ENCODE measurements at regions not wholly inside any gene's neighbourhood (a gene's known extent, or its start where the extent isn't known, plus 50 kb on each side); places are given as distances from the start of the nearest gene placed in this dataset.

DNA sequence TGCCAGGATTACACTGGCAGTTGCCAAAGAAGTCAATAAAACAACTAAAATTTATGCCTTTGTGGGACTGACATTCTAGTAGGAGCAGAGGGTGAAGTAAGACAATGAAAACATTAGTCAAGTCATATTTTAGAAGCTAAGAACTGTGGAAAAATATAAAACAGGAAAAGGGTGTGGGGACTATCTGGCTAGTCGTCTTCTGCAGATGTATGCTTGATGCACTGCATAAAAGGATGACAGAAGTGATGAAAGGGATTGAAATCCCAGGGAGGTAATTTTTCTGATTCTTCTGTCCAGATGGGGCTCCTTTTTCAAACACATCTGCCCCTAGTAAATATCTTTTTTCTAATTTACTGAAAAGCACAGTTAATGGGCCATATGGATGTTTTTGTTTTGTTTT is 706.3 kb downstream of the ADGRL2 start:
- no peaks in the 10 kb centered on the region for H3F3A ChIP-seq (ENCODE audit: low read depth)
- no peaks in the 10 kb centered on the region for H3K27me3 Mint-ChIP-seq (ENCODE audit: insufficient read depth, low read depth)
- no peaks in the 10 kb centered on the region for H3K27me3 ChIP-seq
- H3K4me3 ChIP-seq: no peak overlapping the region
- H3K9me3 ChIP-seq (ENCODE audit: low read depth): no peaks in the 10 kb centered on the region
- H3K79me2 ChIP-seq (ENCODE audit: low read depth): no peaks in the 10 kb centered on the region
- H3K36me3 ChIP-seq: no peaks in the 10 kb centered on the region
- H3K36me3 Mint-ChIP-seq: no peaks in the 10 kb centered on the region
- peaks cover 11% of the 10 kb centered on the region for H3K4me1 ChIP-seq
- no peak for TF ChIP-seq EZH2phosphoT487 (IDR thresholded peaks at IDR 0.05)
- TF ChIP-seq EZH2 (IDR thresholded peaks at IDR 0.05): no peak
- no peak overlapping the region for H3K27ac Mint-ChIP-seq
- no peaks in the 10 kb centered on the region for H3K9me3 Mint-ChIP-seq
- no peaks in the 10 kb centered on the region for H4K20me1 ChIP-seq (ENCODE audit: low read depth)
- no peak overlapping the region for H3K27ac ChIP-seq
- H2AFZ ChIP-seq (replicated peaks): no peak overlapping the region
- H3K4me1 Mint-ChIP-seq: peaks cover 3% of the 10 kb centered on the region
- H3K4me2 ChIP-seq: no peak overlapping the region
- H3K9ac ChIP-seq: no peak overlapping the region
- no peak overlapping the region for H3K4me3 Mint-ChIP-seq
- DNase-seq (ENCODE audit: low spot score): no peak

DNA sequence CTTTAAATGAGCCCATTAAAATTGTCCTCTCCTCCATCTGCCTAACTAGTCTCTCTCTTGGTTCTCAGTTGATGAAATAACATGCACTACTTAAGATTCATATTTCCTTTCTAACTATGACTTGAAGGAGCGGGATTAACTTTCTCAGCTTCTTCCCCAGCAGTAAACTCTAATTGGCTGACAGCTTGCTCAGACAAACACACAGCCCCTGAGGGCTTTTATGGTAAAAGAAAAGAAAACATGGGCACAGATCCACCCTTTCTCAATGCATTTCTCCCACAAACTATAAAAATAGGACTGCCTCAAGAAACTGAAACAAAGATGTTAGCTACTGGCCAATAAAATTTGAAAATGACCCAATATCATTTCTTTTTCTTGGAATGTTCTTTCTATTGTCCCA is 703.1 kb downstream of the ADGRL2 start:
- no peak overlapping the region for H3K27ac Mint-ChIP-seq
- H3K9me3 Mint-ChIP-seq: no peaks in the 10 kb centered on the region
- Histone ChIP-seq H3K4me3 (no peak overlapping the region), H3K27me3 (no peaks in the 10 kb centered on the region), H3K27ac (no peak overlapping the region), H3K9me3 (ENCODE audit: low read depth) (no peaks in the 10 kb centered on the region), H3K36me3 (no peaks in the 10 kb centered on the region), H3F3A (ENCODE audit: low read depth) (no peaks in the 10 kb centered on the region), H3K79me2 (ENCODE audit: low read depth) (no peaks in the 10 kb centered on the region), H3K9ac (no peak overlapping the region), H3K4me1 (peaks cover 4% of the 10 kb centered on the region), H2AFZ (replicated peaks) (no peak overlapping the region), H4K20me1 (ENCODE audit: low read depth) (no peaks in the 10 kb centered on the region), H3K4me2 (no peak overlapping the region)
- no peaks in the 10 kb centered on the region for H3K27me3 Mint-ChIP-seq (ENCODE audit: insufficient read depth, low read depth)
- H3K4me1 Mint-ChIP-seq: peaks cover 3% of the 10 kb centered on the region
- H3K36me3 Mint-ChIP-seq: no peaks in the 10 kb centered on the region
- TF ChIP-seq EZH2phosphoT487 (IDR thresholded peaks at IDR 0.05): no peak
- no peak for TF ChIP-seq EZH2 (IDR thresholded peaks at IDR 0.05)
- TF ChIP-seq, protein P1, sequence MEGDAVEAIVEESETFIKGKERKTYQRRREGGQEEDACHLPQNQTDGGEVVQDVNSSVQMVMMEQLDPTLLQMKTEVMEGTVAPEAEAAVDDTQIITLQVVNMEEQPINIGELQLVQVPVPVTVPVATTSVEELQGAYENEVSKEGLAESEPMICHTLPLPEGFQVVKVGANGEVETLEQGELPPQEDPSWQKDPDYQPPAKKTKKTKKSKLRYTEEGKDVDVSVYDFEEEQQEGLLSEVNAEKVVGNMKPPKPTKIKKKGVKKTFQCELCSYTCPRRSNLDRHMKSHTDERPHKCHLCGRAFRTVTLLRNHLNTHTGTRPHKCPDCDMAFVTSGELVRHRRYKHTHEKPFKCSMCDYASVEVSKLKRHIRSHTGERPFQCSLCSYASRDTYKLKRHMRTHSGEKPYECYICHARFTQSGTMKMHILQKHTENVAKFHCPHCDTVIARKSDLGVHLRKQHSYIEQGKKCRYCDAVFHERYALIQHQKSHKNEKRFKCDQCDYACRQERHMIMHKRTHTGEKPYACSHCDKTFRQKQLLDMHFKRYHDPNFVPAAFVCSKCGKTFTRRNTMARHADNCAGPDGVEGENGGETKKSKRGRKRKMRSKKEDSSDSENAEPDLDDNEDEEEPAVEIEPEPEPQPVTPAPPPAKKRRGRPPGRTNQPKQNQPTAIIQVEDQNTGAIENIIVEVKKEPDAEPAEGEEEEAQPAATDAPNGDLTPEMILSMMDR (IDR thresholded peaks at IDR 0.05): no peak
- no peak overlapping the region for H3K4me3 Mint-ChIP-seq
- DNase-seq (ENCODE audit: low spot score): no peak

DNA sequence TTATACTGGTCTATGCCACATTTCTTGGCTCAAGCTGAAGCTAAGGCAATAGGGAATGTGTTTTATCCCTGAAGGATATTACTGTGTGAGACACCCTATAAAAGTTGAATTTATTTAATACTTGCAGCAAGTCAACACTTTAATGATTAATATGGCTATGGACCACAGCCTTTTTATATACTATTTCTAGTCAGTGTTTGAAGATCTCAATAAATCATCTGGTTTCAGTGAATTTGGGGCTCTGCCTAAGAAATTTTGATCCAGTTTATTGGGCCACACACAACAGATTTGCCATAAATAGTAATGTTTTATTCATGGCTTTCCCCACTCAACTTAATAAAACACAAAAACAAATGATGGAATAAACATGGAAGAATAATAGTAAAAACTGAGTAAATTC is 698.3 kb downstream of the ADGRL2 start:
- no peaks in the 10 kb centered on the region for H3K79me2 ChIP-seq (ENCODE audit: low read depth)
- H3K27ac ChIP-seq: no peak overlapping the region

DNA sequence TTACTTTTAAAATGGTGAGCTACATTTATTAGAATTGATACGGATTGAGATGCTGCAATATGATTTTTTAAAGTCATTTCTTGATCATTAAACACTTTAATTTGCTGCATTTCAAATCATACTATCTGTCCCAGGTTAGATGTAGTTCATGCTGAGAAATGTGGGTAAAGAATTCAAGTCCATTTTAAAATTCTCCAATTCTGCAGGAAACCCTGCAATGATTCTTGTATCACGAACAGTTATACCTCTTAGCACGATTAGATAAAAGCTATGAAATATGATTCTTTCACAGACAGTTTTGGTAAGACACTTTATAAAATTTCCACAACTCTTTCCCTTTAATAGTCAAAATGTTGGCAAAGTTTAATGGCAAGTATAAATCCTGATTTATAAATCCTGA is 693.4 kb downstream of the ADGRL2 start:
- Mint-ChIP-seq H3K4me1 (no peaks in the 10 kb centered on the region), H3K36me3 (peaks cover 12% of the 10 kb centered on the region), H3K27me3 (ENCODE audit: insufficient read depth, low read depth) (peaks cover 2% of the 10 kb centered on the region), H3K27ac (no peak overlapping the region), H3K9me3 (peaks cover 42% of the 10 kb centered on the region), H3K4me3 (no peak overlapping the region)
- H3K36me3 ChIP-seq: no peaks in the 10 kb centered on the region
- no peak overlapping the region for H3K4me2 ChIP-seq
- no peak for DNase-seq (ENCODE audit: low spot score)
- H3K9ac ChIP-seq: no peak overlapping the region
- peaks cover 11% of the 10 kb centered on the region for H3K9me3 ChIP-seq (ENCODE audit: low read depth)
- H3K27ac ChIP-seq: no peak overlapping the region
- no peaks in the 10 kb centered on the region for H4K20me1 ChIP-seq (ENCODE audit: low read depth)
- no peak for TF ChIP-seq EZH2 (IDR thresholded peaks at IDR 0.05)
- no peak overlapping the region for H2AFZ ChIP-seq (replicated peaks)
- peaks cover 5% of the 10 kb centered on the region for H3K27me3 ChIP-seq
- no peak overlapping the region for H3K4me3 ChIP-seq
- no peaks in the 10 kb centered on the region for H3F3A ChIP-seq (ENCODE audit: low read depth)
- H3K79me2 ChIP-seq (ENCODE audit: low read depth): no peaks in the 10 kb centered on the region
- no peaks in the 10 kb centered on the region for H3K4me1 ChIP-seq

More for the DNA sequence above, 698.3 kb downstream of the ADGRL2 start:
- DNase-seq (ENCODE audit: low spot score): no peak
- Mint-ChIP-seq H3K4me3 (no peak overlapping the region), H3K27ac (no peak overlapping the region), H3K27me3 (ENCODE audit: insufficient read depth, low read depth) (peaks cover 2% of the 10 kb centered on the region), H3K36me3 (peaks cover 10% of the 10 kb centered on the region), H3K9me3 (peaks cover 32% of the 10 kb centered on the region), H3K4me1 (peaks cover 3% of the 10 kb centered on the region)
- peaks cover 11% of the 10 kb centered on the region for H3K9me3 ChIP-seq (ENCODE audit: low read depth)
- H3K4me1 ChIP-seq: peaks cover 4% of the 10 kb centered on the region
- TF ChIP-seq EZH2 (IDR thresholded peaks at IDR 0.05) (no peak), EZH2phosphoT487 (IDR thresholded peaks at IDR 0.05) (no peak)
- TF ChIP-seq, protein P1 (IDR thresholded peaks at IDR 0.05): no peak
- no peak overlapping the region for H3K4me3 ChIP-seq
- no peaks in the 10 kb centered on the region for H4K20me1 ChIP-seq (ENCODE audit: low read depth)
- no peak overlapping the region for H3K9ac ChIP-seq
- H3F3A ChIP-seq (ENCODE audit: low read depth): no peaks in the 10 kb centered on the region
- no peak overlapping the region for H3K4me2 ChIP-seq
- H3K27me3 ChIP-seq: no peaks in the 10 kb centered on the region
- H2AFZ ChIP-seq (replicated peaks): no peak overlapping the region
- H3K36me3 ChIP-seq: no peaks in the 10 kb centered on the region
